ENCODE measurements at regions not wholly inside any gene's neighbourhood (a gene's known extent, or its start where the extent isn't known, plus 50 kb on each side); places are given as distances from the start of the nearest gene placed in this dataset.

GRCh38 chr4:120156120-120156718 is 89.6 kb upstream of the MAD2L1 start:
- no peak for TF ChIP-seq POLR2AphosphoS5 (IDR thresholded peaks at IDR 0.05; ENCODE audit: insufficient read depth in 1 of 2, low read depth in 1 of 2)
- TF ChIP-seq CTCF (IDR thresholded peaks at IDR 0.05): peak; percentile 23 to 72 (median 58)
- no peak for TF ChIP-seq POLR2A (IDR thresholded peaks at IDR 0.05)
